ENCODE measurements at regions not wholly inside any gene's neighbourhood (a gene's known extent, or its start where the extent isn't known, plus 50 kb on each side); places are given as distances from the start of the nearest gene placed in this dataset.

- no peak for TF ChIP-seq MAX (IDR thresholded peaks at IDR 0.05)
- TF ChIP-seq USF1 (IDR thresholded peaks at IDR 0.05), result no peak
- TF ChIP-seq EP300 (IDR thresholded peaks at IDR 0.05; ENCODE audit: borderline replicate concordance), result no peak
Observed at GRCh38 chr15:69816522-69816921, 281.2 kb downstream of the TLE3 start.

Measured in Ishikawa (cell line).